ENCODE measurements at regions not wholly inside any gene's neighbourhood (a gene's known extent, or its start where the extent isn't known, plus 50 kb on each side); places are given as distances from the start of the nearest gene placed in this dataset.

DNA sequence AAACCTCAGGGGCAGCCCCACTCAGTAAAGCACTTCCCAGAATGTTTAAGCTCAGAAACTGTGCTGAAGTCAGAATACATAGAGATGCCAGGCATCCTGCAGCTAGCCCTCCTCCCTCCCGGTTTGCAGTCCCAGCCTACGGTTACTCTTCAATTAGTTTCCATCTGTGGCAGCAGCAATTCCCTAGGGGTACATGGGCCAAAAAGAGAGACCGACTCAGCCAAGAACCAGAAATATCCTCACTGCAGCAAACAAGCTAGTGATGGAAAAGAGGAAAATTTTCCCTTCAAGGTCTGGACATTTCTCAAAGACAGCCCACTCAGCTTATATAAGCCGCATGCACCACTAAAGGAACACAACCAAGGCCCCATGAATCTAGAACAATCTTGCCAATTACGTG, 89.1 kb upstream of the PPP2R2B start:
- TF ChIP-seq, protein P1, sequence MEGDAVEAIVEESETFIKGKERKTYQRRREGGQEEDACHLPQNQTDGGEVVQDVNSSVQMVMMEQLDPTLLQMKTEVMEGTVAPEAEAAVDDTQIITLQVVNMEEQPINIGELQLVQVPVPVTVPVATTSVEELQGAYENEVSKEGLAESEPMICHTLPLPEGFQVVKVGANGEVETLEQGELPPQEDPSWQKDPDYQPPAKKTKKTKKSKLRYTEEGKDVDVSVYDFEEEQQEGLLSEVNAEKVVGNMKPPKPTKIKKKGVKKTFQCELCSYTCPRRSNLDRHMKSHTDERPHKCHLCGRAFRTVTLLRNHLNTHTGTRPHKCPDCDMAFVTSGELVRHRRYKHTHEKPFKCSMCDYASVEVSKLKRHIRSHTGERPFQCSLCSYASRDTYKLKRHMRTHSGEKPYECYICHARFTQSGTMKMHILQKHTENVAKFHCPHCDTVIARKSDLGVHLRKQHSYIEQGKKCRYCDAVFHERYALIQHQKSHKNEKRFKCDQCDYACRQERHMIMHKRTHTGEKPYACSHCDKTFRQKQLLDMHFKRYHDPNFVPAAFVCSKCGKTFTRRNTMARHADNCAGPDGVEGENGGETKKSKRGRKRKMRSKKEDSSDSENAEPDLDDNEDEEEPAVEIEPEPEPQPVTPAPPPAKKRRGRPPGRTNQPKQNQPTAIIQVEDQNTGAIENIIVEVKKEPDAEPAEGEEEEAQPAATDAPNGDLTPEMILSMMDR (IDR thresholded peaks at IDR 0.05; ENCODE audit: poor library complexity): no peak
- TF ChIP-seq EZH2 (IDR thresholded peaks at IDR 0.05; ENCODE audit: borderline replicate concordance): no peak
- TF ChIP-seq EZH2phosphoT487 (IDR thresholded peaks at IDR 0.05; ENCODE audit: low read depth, severe bottlenecking, unreplicated experiment): no peak
